BE2C (cell line): ENCODE measurements at regions not wholly inside any gene's neighbourhood (a gene's known extent, or its start where the extent isn't known, plus 50 kb on each side); places are given as distances from the start of the nearest gene placed in this dataset.

Experiments
- DNase-seq: peaks from one replicate; pipeline ENCODE4 v3.0.0-alpha.2; 2020
- H3K27me3 ChIP-seq: fragments of 250-450 bp; sonication (Bioruptor Pico); 2 replicates; pipeline ENCODE4 v1.5.1; 2020; ENCODE audit warnings: mild to moderate bottlenecking
- H3K36me3 ChIP-seq: fragments of 250-450 bp; sonication (Bioruptor Pico); 2 replicates; pipeline ENCODE4 v1.5.1; 2020; ENCODE audit warnings: mild to moderate bottlenecking
- H3K4me1 ChIP-seq: fragments of 250-450 bp; sonication (Bioruptor Pico); 2 replicates; pipeline ENCODE4 v1.5.1; 2020
- H3K4me3 ChIP-seq: 2 replicates; pipeline ENCODE4 v1.5.1; 2011; ENCODE audit warnings: low read depth, low read length
- H3K9me3 ChIP-seq: fragments of 250-450 bp; sonication (Bioruptor Pico); 2 replicates; pipeline ENCODE4 v1.5.1; 2020
- TF ChIP-seq, protein P1 (sequence below): IDR thresholded peaks from 2 replicates; pipeline ENCODE4 v1.5.1; 2012; ENCODE audit warnings: mild to moderate bottlenecking, low read depth, low read length

DNA sequence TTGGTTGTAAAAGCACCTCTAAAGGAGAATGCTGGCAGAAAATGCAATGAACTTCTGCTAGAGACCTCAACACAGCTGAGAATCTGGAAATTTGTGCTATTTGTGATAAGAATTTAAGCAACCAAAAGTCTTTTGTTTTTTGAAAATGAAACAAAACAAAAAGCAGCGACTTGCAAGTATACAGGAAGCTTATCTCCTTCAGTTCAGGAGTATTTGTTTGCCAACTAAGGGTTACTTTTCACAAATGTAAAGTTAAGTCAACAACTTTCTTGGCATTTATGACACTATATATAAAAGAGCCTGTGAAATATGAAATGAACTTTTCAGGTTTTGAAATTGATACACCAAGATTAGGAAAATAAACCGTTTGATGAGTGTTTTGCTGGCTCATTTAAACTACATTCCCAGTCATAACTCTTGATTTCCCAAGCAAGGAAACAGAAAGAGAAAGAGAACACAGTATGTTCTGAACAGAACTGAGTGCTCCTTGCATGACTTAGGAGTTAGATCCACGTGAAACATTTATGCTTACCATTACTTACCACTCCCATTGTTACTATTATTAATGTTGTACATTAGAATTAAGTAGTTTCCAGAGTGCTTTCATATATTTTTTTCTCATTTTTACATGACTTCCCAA, 92.3 kb upstream of the COL8A1 start:
- no peak for DNase-seq
- TF ChIP-seq, protein P1, sequence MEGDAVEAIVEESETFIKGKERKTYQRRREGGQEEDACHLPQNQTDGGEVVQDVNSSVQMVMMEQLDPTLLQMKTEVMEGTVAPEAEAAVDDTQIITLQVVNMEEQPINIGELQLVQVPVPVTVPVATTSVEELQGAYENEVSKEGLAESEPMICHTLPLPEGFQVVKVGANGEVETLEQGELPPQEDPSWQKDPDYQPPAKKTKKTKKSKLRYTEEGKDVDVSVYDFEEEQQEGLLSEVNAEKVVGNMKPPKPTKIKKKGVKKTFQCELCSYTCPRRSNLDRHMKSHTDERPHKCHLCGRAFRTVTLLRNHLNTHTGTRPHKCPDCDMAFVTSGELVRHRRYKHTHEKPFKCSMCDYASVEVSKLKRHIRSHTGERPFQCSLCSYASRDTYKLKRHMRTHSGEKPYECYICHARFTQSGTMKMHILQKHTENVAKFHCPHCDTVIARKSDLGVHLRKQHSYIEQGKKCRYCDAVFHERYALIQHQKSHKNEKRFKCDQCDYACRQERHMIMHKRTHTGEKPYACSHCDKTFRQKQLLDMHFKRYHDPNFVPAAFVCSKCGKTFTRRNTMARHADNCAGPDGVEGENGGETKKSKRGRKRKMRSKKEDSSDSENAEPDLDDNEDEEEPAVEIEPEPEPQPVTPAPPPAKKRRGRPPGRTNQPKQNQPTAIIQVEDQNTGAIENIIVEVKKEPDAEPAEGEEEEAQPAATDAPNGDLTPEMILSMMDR, result no peak
- Histone ChIP-seq H3K4me1 (no peaks in the 10 kb centered on the region), H3K36me3 (no peaks in the 10 kb centered on the region), H3K27me3 (0 out of 2 replicates have a peak, but pooled peaks cover 4% of the 10 kb centered on the region), H3K4me3 (no peak overlapping the region), H3K9me3 (no peaks in the 10 kb centered on the region)

DNA sequence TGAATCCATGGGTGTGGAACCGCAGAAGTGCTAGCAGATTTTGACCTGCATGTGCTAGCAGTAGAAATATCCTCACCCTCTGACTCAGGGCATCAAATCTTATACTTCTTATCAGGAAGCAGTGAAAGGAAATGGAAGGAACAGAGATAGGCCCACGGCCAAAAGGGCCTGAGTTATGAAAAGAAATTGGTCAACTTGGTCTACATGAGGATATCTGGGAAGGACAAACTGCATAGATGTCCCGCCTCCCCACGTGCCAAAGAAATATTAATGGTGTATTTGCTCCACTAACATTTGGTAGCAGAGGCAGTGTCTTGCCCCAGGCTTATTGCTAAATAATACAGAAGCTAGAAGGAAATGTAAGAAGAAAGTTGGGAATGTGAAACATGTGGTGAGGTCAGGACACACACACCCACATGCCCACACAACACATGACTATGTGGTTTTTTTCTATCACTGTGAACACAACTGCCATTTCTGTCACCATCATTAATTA, 93.6 kb upstream of the COL8A1 start:
- Histone ChIP-seq H3K27me3 (0 out of 2 replicates have a peak, but pooled peaks cover 4% of the 10 kb centered on the region), H3K36me3 (no peaks in the 10 kb centered on the region), H3K4me3 (no peak overlapping the region), H3K4me1 (no peaks in the 10 kb centered on the region), H3K9me3 (no peaks in the 10 kb centered on the region)
- DNase-seq, result no peak
- TF ChIP-seq, protein P1, result no peak

DNA sequence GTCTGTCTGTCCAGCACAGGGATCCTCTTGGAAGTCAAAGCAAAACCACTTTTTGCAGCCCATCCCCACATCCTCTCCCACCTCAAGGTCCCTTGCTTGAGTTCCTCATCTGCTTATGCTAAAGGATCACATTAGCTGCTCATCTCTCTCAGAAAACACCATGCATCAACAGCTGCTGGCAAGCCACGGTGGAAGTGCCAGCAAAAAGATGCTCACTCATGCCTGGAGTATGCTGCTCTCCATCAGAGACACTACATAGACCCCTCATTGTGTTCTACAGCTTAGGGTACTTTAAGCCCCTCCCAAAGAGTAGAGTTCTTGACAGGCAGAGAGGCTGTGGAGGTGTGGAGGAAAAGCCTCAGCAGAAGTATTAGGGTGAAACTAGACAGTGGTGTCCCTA, 94.6 kb upstream of the COL8A1 start:
- TF ChIP-seq, protein P1, result no peak
- Histone ChIP-seq H3K4me3 (no peak overlapping the region), H3K9me3 (no peaks in the 10 kb centered on the region), H3K36me3 (no peaks in the 10 kb centered on the region), H3K4me1 (no peaks in the 10 kb centered on the region), H3K27me3 (0 out of 2 replicates have a peak, but pooled peaks cover 4% of the 10 kb centered on the region)
- DNase-seq, result no peak

DNA sequence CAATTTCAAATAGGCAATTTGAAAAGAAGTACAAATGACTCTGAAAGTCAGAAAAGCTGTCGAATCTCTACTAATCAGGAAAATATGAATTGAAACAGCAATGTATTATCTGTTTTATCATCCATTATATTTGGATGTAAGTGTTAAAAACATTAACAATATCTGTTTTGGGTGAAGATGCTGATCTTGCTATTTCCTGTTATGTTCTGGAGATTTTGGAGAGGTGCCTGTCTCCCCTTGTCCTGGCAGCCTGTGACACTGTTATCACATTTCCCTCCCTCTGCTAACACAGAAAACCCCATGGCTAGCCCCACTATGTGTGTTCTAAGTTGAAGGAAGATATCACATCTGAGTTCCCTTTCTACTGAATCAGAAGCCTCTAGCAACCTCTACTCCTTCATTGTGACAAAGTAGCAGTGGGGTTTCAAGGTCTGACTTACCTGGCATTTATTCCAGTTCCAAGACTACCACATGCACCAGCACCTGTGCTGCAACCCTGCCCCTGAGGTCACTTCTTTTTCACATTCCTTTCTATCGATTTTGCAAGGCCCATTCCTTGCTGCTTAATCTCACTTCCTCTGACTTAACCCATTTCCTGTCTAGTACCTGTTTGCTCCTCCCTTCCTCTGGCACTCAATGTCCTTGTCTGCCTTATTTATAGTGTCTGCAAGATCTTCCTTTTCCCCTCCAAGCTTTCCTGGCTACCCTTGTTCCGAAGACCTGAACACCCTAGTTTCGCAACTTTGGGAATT, 95.5 kb upstream of the COL8A1 start:
- H3K4me1 ChIP-seq, result no peaks in the 10 kb centered on the region
- 0 out of 2 replicates have a peak, but pooled peaks cover 4% of the 10 kb centered on the region for H3K27me3 ChIP-seq
- no peaks in the 10 kb centered on the region for H3K36me3 ChIP-seq
- DNase-seq, result no peak
- no peak overlapping the region for H3K4me3 ChIP-seq
- no peaks in the 10 kb centered on the region for H3K9me3 ChIP-seq
- TF ChIP-seq, protein P1, result no peak

DNA sequence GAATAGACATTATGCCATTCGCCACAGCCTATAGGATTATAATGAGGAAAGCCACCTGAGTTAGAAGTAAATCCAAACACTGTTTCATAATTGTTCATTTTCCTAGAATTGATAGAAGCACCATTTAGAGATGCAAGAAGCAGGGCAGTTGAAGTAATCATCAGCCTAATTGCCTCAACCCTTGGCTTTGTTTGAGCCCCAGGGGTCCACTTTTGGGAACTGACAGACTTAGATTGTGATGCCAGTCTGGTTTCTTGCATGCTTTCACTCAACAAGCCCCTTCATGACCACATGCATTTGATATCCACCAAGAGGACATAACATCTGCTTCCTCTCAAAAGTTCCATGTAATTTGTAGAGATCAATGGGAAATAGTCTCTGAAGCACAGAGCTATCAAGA, 97.2 kb upstream of the COL8A1 start:
- no peak for DNase-seq
- TF ChIP-seq, protein P1, result no peak
- no peaks in the 10 kb centered on the region for H3K36me3 ChIP-seq
- H3K9me3 ChIP-seq, result no peaks in the 10 kb centered on the region
- H3K27me3 ChIP-seq, result 0 out of 2 replicates have a peak, but pooled peaks cover 4% of the 10 kb centered on the region
- H3K4me3 ChIP-seq, result no peak overlapping the region
- H3K4me1 ChIP-seq, result no peaks in the 10 kb centered on the region

DNA sequence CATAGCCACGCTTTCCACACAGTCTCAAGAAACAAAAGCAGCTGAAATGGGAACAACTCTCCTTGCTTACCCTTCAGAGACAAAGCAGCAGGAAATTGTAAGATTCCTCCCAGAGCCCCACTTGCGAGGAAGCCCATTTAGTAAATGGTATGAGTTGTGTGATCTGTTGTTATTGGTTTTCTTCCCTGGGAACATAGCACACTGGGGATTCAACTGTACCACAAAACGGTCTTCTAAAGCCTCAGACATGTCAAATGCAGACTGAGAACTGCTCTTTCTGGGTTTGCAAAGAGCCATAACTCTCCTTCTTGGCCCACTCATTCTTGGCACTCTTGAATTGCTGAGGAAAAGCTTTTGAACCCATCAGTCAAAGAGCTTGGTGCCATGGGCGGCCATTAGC, 101.0 kb upstream of the COL8A1 start:
- H3K36me3 ChIP-seq, result no peaks in the 10 kb centered on the region
- TF ChIP-seq, protein P1, result no peak
- no peak overlapping the region for H3K4me3 ChIP-seq
- no peak for DNase-seq
- no peaks in the 10 kb centered on the region for H3K4me1 ChIP-seq
- no peaks in the 10 kb centered on the region for H3K27me3 ChIP-seq
- no peaks in the 10 kb centered on the region for H3K9me3 ChIP-seq
